HG03103 (cell line): ENCODE measurements at regions not wholly inside any gene's neighbourhood (a gene's known extent, or its start where the extent isn't known, plus 50 kb on each side); places are given as distances from the start of the nearest gene placed in this dataset.
"Not testable (repeated sequence)": the region's sequence is repeated elsewhere in the genome, so short reads cannot be mapped to it uniquely, and the experiment has no call there.

Source experiments
- ATAC-seq: cut with Tn5 transposase; IDR thresholded peaks from one replicate; pipeline ENCODE4 v1.9.1; 2021; ENCODE audit warnings: low read depth; ENCODE audit not compliant: unreplicated experiment

GRCh38 chr2:145887915-145888314 lies 1368.0 kb upstream of the ZEB2 start:
- no peak for ATAC-seq

DNA sequence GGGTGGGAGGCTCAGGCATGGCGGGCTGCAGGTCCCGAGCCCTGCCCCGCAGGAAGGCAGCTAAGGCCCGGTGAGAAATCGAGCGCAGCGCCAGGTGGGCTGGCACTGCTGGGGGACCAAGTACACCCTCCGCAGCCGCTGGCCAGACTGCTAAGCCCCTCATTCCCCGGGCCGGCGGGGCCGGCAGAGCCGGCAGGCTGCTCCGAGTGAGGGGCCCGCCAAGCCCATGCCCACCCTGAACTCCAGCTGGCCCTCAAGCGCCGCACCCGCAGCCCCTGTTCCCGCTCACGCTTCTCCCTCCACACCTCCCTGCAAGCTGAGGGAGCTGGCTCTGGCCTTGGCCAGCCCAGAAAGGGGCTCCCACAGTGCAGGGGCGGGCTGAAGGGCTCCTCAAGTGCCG lies 1361.1 kb upstream of the ZEB2 start:
- not testable (repeated sequence) for ATAC-seq

DNA sequence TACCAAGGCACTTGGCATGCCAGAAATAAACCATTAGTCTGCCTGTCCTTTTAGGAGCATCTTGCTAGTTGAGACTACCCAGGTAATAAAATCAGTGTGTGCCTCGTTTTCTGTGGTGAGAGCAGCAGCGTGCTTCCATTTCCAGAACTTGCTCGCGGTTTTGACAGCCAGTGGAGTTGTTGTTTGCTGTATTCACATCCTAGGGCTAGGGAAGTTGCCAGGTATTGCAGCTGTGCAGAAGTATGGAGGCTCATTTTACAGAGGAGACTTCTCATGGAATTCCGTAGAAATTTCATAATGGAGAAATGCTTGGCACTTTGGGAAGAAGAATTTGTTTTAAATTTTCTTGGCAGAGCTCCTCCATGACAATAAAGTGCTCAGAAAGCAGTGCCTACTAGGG lies 1355.1 kb upstream of the ZEB2 start:
- no peak for ATAC-seq

DNA sequence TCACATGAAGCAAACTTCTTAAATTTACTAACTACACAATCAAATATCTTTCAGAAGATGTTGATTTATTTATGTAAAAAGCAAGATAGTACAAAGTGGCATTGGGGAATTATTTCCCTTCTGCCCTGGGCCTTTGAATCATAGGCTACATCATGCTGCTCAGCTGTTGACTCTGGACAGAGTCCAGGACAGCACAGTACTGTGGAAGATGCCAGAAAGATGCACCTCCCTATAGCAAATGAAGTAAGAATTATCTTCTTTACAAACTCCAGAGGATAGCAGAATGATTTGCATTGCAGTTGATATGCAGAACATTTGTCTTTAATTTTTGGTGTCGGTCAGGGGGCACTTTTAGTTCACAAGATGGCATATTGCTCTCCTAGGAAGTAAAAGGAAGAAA lies 1354.5 kb upstream of the ZEB2 start:
- no peak for ATAC-seq

- ATAC-seq = no peak
Measured at GRCh38 chr2:145864501-145864900, 1344.6 kb upstream of the ZEB2 start.

GRCh38 chr2:145861940-145862339 lies 1342.0 kb upstream of the ZEB2 start:
- ATAC-seq = no peak

GRCh38 chr2:145860083-145860482 lies 1340.2 kb upstream of the ZEB2 start:
- ATAC-seq = no peak

DNA sequence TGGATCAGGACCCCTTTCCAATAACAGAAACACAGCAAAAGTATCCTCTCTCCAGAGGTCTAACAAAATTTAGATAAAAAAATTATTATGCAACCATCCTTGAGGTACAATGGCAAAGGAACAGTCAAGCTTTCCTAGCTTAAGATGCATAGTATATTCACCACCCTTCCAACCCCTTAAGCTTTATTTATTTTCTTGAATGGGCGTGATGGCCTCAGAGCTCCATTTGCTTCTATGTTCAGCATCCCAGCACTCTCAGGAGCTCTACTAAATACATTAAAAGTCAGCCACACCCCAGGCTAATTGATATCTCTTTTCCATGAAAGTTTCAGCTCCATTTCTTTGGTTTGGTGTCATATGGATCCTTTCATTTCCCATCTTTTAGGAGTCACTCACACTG lies 1335.2 kb upstream of the ZEB2 start:
- ATAC-seq = no peak

- no peak for ATAC-seq
Measured at GRCh38 chr2:145854039-145854755, 1334.3 kb upstream of the ZEB2 start.

GRCh38 chr2:145851730-145852129 lies 1331.8 kb upstream of the ZEB2 start:
- no peak for ATAC-seq

DNA sequence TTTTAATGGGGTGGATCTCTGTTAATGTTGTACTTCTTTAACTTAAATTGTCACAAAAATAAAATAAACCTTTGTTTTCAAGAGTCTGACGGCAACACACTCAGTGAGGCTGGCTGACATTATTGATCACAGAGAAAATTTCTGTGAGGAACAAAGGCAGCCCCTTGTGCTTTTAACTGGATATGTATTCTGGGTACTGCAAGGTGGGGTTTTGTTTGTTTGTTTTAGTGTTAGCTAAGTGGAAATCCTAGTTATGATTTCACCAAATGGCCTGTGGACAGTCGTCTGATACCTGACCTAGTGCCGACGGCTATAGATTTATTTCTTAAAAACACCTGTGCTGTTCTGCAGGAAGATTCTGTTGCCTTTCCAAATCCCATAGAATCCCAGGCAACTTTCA lies 1329.5 kb upstream of the ZEB2 start:
- no peak for ATAC-seq

GRCh38 chr2:145846982-145847381 lies 1327.1 kb upstream of the ZEB2 start:
- ATAC-seq = no peak

DNA sequence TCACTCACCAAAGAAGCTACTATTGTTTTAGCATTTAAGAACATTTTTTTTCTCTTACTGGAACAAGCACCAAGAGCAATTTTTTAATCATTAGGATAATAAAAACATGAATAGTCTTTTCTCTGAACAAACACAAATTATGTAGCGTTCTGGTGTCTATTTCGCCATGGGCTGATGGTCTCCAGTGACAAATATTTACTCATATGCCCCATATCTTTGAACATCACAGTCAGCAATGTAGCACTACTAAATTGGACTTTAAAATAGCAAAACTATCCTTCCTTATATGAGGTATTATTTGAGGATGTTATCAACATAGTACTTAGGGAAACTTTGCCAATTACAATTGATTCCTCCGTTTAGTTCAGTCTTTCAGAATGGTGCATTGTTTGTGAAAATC lies 1326.0 kb upstream of the ZEB2 start:
- no peak for ATAC-seq

DNA sequence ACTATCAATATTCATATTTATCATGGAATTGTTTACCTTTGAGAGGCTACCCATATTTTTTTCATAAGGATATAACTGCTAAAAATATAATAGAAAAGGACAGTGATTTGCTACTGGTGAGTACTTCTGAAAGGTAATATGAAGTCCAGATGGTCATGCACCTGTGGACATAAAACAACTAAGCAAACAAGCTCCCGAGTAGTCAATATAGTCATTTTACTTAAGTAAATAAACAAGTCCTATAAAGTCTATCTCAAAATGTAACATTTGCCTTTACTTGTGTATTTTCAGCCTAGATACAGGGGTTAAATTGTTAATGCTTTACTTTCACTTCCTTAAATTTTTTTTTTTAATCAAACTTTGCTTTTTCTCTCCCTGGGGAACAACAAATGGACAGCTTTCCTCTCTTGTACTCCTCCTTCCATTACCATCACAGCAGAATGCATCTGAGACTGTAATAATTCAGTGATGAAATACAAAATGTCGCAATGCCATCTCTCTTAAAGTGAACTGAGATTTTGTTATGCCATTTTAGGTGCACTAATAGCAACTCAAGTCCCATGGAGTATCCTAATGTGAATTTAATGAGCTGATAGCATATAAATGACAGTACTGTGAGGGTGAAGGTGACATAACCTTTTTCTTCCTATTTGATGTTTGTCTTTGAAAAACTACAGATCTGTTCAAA lies 1325.4 kb upstream of the ZEB2 start:
- no peak for ATAC-seq

- ATAC-seq = no peak
Measured at GRCh38 chr2:145841973-145842372, 1322.1 kb upstream of the ZEB2 start.

DNA sequence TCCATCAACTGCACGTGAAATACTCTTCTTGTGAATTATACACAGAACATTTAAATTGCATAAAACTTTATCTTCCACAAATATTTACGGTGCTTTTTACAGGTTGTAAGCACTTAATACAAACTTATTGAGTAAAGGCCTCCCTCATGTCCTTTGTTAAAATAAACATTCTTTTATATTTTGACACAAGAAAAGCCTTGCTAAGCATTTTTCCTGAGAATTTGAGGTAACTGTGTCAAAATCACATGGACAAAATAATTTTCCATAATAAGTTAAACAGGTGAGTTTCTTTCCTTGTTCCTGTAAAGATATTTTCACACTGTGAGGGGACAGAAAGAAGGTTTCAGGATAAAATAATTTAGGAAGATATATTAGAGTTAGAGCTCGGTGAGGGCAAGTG lies 1317.1 kb upstream of the ZEB2 start:
- ATAC-seq = no peak

DNA sequence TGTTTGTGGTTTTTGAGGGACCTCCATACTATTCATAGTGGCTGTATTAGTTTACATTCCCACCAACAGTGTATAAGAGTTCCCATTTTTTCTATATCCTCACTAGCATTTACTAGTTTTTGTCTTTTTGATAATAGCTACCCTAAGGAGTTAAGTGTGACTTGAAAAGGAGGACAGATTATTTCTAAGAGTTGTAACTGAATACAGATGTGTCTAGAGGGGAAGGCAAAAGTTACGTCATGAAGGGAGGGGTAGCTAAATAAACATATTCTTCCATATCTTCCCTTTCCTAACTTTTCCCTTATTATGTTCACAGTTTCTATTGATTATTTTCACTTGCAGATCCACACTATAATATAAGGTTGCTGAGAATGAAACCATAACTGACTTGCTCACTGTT lies 1315.7 kb upstream of the ZEB2 start:
- no peak for ATAC-seq

GRCh38 chr2:145832681-145833080 lies 1312.8 kb upstream of the ZEB2 start:
- no peak for ATAC-seq

DNA sequence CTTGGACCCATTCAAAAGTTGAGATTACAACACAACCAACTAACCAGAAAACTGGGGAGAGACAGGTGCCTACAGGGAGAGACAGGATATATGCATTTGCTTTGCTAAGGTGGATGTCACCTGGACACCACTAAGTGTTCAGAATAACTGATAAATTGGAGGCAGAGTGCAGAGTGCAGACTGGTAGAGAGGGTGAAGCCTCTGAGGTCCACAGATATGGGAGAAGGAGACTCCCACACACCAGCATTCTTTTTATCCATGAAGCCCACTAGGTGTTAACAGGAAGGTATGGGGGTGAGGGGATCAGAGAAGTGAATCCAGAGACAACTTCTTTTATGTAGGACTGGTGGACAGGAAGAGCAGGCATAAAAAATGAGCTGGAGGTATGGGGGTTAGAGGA lies 1310.0 kb upstream of the ZEB2 start:
- no peak for ATAC-seq

GRCh38 chr2:145827235-145827634 lies 1307.3 kb upstream of the ZEB2 start:
- ATAC-seq = no peak

DNA sequence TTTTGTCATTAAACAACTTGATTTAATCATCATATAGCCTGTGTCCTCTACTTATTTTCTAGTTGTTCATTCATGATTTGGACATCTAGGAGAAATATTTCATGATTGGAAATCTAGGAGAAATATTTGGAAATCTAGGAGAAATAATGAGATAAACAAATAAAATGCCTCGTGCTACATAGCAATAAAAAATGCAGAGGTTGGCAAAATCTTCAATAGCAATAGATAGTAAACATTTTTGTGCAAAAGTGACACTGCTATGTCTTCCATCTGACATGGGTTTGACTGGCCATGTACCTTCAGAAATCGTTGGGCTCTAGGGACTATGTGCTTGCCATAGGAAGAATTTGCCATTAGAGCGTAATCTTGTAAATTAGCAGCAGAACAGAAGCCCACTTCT lies 1304.5 kb upstream of the ZEB2 start:
- no peak for ATAC-seq

GRCh38 chr2:145822892-145823534 lies 1303.1 kb upstream of the ZEB2 start:
- no peak for ATAC-seq
